Activated CD4-positive, alpha-beta T cell treated with anti-CD3 and anti-CD28 coated beads, Interleukin-2, amount 10 ng/mL, durations not matched to agents 24 days and 14 days (primary cell): ENCODE measurements at regions not wholly inside any gene's neighbourhood (a gene's known extent, or its start where the extent isn't known, plus 50 kb on each side); places are given as distances from the start of the nearest gene placed in this dataset.

ENCODE experiments used
- DNase-seq: peaks from one replicate; pipeline ENCODE4 v3.0.0; 2022
- H3K27ac Mint-ChIP-seq: one replicate; pipeline ENCODE4 v1.8.0; 2022; ENCODE audit warnings: mild to moderate bottlenecking, mixed read lengths
- H3K27me3 Mint-ChIP-seq: one replicate; pipeline ENCODE4 v1.8.0; 2022; ENCODE audit warnings: mixed read lengths
- H3K36me3 Mint-ChIP-seq: one replicate; pipeline ENCODE4 v1.8.0; 2022; ENCODE audit warnings: low read depth, mild to moderate bottlenecking, mixed read lengths
- H3K4me1 Mint-ChIP-seq: one replicate; pipeline ENCODE4 v1.8.0; 2021; ENCODE audit warnings: mixed read lengths
- H3K4me3 Mint-ChIP-seq: one replicate; pipeline ENCODE4 v1.8.0; 2022; ENCODE audit warnings: mild to moderate bottlenecking, moderate library complexity, mixed read lengths
- H3K9me3 Mint-ChIP-seq: one replicate; pipeline ENCODE4 v1.8.0; 2021; ENCODE audit warnings: mixed read lengths
- intact Hi-C: fragments of 100-400 bp; cut with micrococcal nuclease; formaldehyde crosslinking; loops from one replicate; pipeline ENCODE4 v1.15.1; 2023

DNA sequence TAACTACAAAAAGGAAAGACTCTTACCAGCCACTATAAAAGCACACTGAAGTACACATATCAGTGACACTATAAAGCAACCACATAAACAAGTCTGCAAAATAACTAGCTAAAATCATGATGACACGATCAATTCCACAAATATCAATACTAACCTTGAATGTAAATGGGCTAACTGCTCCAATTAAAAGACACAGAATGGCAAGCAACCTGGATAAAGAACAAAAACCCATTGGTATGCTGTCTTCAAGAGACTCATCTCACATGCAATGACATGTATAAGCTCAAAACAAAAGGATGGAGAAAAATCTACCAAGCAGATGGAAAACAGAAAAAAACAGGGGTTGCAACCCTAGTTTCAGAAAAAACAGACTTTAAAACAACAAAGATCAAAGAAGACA lies 59.7 kb upstream of the LYPLAL1 start:
- H3K27ac Mint-ChIP-seq, result no peak overlapping the region
- intact Hi-C loops, result no loop called here
- no peak overlapping the region for H3K4me3 Mint-ChIP-seq
- no peaks in the 10 kb centered on the region for H3K4me1 Mint-ChIP-seq
- H3K36me3 Mint-ChIP-seq, result no peaks in the 10 kb centered on the region
- no peaks in the 10 kb centered on the region for H3K27me3 Mint-ChIP-seq
- no peak for DNase-seq
- H3K9me3 Mint-ChIP-seq, result peaks cover 5% of the 10 kb centered on the region

DNA sequence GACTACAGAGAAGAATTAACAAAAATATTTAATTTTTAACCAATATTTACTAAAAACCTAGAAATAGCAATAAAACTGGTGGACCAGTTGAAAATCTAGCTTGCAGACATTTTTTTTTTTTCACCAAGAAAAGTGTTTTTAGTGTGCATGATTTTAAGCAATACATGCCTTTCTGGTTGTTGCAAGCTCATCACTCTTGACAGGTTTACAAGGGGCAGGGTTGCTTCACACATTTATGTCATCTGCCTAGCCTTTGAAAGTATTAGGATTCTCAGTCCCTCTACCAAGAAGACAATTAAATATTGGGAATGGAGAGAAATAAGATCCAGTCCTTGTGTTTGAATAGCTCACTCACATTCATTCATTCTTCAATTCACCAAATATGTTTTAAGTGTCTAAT lies 53.8 kb upstream of the LYPLAL1 start:
- no peak for DNase-seq
- H3K27ac Mint-ChIP-seq, result no peak overlapping the region
- intact Hi-C loops, result no loop called here
- H3K36me3 Mint-ChIP-seq, result no peaks in the 10 kb centered on the region
- H3K4me3 Mint-ChIP-seq, result no peak overlapping the region
- H3K4me1 Mint-ChIP-seq, result no peaks in the 10 kb centered on the region
- no peaks in the 10 kb centered on the region for H3K9me3 Mint-ChIP-seq
- no peaks in the 10 kb centered on the region for H3K27me3 Mint-ChIP-seq

- no peaks in the 10 kb centered on the region for H3K36me3 Mint-ChIP-seq
- H3K4me1 Mint-ChIP-seq, result no peaks in the 10 kb centered on the region
- no peak for DNase-seq
Measured at GRCh38 chr1:219120624-219121544, 52.8 kb upstream of the LYPLAL1 start.

GRCh38 chr1:219121679-219122078 lies 52.0 kb upstream of the LYPLAL1 start:
- Mint-ChIP-seq H3K27ac (no peak overlapping the region), H3K27me3 (no peaks in the 10 kb centered on the region), H3K9me3 (no peaks in the 10 kb centered on the region), H3K4me1 (no peaks in the 10 kb centered on the region), H3K36me3 (no peaks in the 10 kb centered on the region), H3K4me3 (no peak overlapping the region)
- no peak for DNase-seq
- intact Hi-C loops, result no loop called here

More at GRCh38 chr1:219120624-219121544, 52.8 kb upstream of the LYPLAL1 start:
- H3K4me3 Mint-ChIP-seq, result no peak overlapping the region
- H3K27ac Mint-ChIP-seq, result no peak overlapping the region
- intact Hi-C loops, result no loop called here
- H3K27me3 Mint-ChIP-seq, result no peaks in the 10 kb centered on the region
- no peaks in the 10 kb centered on the region for H3K9me3 Mint-ChIP-seq

DNA sequence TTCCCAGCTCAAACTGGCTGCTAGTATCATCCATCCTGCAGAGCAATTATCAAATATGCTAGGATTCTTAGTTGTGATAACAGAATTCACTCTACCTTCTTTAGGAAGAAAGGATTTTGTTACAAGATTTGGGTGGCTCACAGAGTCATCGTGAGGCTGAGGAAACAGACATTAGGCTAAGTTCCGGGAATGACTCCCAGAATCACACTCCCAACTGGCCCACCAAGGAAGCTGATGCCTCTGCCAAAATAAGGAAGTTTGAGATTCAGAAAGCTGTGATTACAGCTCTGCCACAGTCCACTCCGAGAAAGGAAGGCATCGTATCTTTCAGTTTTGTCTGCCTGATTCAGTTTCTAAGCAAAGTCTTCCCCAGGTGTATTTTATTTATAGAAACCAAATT lies 50.6 kb upstream of the LYPLAL1 start:
- H3K27me3 Mint-ChIP-seq, result no peaks in the 10 kb centered on the region
- no peak overlapping the region for H3K4me3 Mint-ChIP-seq
- H3K9me3 Mint-ChIP-seq, result no peaks in the 10 kb centered on the region
- intact Hi-C loops, result no loop called here
- H3K36me3 Mint-ChIP-seq, result no peaks in the 10 kb centered on the region
- H3K27ac Mint-ChIP-seq, result no peak overlapping the region
- no peaks in the 10 kb centered on the region for H3K4me1 Mint-ChIP-seq
- DNase-seq, result no peak
